Peyer's patch (tissue), 4 donors: ENCODE measurements at regions not wholly inside any gene's neighbourhood (a gene's known extent, or its start where the extent isn't known, plus 50 kb on each side); places are given as distances from the start of the nearest gene placed in this dataset.

Source experiments
- POLR2A ChIP-seq, 2 donors: fragments of 450-650 bp; IDR thresholded peaks; one replicate each; pipeline ENCODE4 v1.5.1; 2017; ENCODE audit warnings: antibody characterized with exemption in 2 of 2, mild to moderate bottlenecking in 2 of 2, moderate library complexity in 2 of 2
- TF ChIP-seq, protein P1 (sequence below), 6 experiments: fragments of 450-650 bp in 4 of 6; fragments of 200-600 bp in 2 of 6; sonication (generic) in 1 of 6; IDR thresholded peaks; one replicate each; pipeline ENCODE4 v1.5.1; 2017 to 2019; ENCODE audit warnings: antibody characterized with exemption in 6 of 6, mild to moderate bottlenecking in 3 of 6, moderate library complexity in 1 of 6

- TF ChIP-seq, protein P1, sequence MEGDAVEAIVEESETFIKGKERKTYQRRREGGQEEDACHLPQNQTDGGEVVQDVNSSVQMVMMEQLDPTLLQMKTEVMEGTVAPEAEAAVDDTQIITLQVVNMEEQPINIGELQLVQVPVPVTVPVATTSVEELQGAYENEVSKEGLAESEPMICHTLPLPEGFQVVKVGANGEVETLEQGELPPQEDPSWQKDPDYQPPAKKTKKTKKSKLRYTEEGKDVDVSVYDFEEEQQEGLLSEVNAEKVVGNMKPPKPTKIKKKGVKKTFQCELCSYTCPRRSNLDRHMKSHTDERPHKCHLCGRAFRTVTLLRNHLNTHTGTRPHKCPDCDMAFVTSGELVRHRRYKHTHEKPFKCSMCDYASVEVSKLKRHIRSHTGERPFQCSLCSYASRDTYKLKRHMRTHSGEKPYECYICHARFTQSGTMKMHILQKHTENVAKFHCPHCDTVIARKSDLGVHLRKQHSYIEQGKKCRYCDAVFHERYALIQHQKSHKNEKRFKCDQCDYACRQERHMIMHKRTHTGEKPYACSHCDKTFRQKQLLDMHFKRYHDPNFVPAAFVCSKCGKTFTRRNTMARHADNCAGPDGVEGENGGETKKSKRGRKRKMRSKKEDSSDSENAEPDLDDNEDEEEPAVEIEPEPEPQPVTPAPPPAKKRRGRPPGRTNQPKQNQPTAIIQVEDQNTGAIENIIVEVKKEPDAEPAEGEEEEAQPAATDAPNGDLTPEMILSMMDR (IDR thresholded peaks at IDR 0.05): no peak
- no peak for TF ChIP-seq POLR2A (IDR thresholded peaks at IDR 0.05)
Measured at GRCh38 chr9:90308691-90309090, 333.9 kb downstream of the DIRAS2 start.
